BJ (cell line): ENCODE measurements at regions not wholly inside any gene's neighbourhood (a gene's known extent, or its start where the extent isn't known, plus 50 kb on each side); places are given as distances from the start of the nearest gene placed in this dataset.
"Not testable (repeated sequence)": the region's sequence is repeated elsewhere in the genome, so short reads cannot be mapped to it uniquely, and the experiment has no call there.

Experiments
- CTCF ChIA-PET: fragments of 350-600 bp; formaldehyde crosslinking; extraction: SDS; loops from one replicate; lab custom pipeline; 2021; ENCODE audit warnings: antibody characterized with exemption, inconsistent platforms; lab: Yijun Ruan, JAX
- POLR2A ChIA-PET: fragments of 300-600 bp; sonication (Branson Sonifier 250); formaldehyde crosslinking; extraction: SDS; loops from one replicate; lab custom pipeline; 2021; ENCODE audit warnings: antibody characterized with exemption; lab: Charles Lee
- DNase-seq: peaks from one replicate; pipeline ENCODE4 v3.0.0-alpha.2; 2011; ENCODE audit warnings: low read depth
- H3K27me3 ChIP-seq: 2 replicates; pipeline ENCODE4 v1.6.0; 2011; ENCODE audit warnings: low read length; ENCODE audit not compliant: control insufficient read depth, insufficient read depth
- H3K36me3 ChIP-seq: 2 replicates; pipeline ENCODE4 v1.5.1; 2011; ENCODE audit warnings: low read length; ENCODE audit not compliant: control insufficient read depth, insufficient read depth
- H3K4me3 ChIP-seq: 2 replicates; pipeline ENCODE4 v1.5.1; 2011; ENCODE audit warnings: low read depth, mild to moderate bottlenecking, control low read depth, low read length

DNA sequence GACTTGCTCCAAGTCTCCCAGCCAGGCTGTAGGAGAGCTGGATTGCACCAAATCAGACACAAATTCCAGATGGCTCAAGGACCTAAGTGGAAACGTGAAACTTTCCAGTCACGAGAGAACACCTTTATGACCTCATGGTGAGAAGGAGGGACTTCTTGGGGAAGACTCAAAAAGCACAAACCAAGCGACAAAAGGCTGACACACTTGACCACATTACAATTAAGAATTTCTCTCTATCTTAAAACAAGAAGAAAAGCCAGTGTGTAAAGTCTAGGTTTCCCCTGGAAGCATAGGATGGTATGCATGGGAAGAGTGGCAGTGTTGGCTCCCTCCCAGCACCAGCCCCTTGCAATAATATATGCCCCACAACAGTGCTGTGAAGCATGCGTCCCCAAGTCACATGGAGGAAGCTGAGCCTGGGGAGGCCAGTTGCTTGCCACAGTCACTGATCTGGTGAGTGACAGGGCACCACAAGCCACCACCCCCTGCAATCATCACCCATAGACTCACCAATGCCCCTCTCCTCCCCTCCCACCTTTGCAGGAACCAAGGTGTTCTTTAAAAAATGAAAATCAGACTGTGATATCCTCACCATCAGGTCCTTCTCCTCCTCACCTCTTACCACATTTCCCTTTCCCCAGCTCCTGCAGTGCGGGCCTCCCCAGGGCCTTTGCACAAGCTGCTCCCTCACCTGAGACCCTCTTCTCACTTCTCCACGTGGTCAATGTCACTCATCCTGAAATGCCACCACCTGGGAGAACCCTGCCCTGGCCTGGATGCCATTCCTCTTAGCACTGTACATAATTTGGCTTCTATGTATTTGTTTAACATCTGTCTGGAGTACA, 188.7 kb downstream of the BCL2L11 start:
- CTCF ChIA-PET, H3K4me3 ChIP-seq, DNase-seq, H3K36me3 ChIP-seq, H3K27me3 ChIP-seq, POLR2A ChIA-PET: not testable (repeated sequence)

DNA sequence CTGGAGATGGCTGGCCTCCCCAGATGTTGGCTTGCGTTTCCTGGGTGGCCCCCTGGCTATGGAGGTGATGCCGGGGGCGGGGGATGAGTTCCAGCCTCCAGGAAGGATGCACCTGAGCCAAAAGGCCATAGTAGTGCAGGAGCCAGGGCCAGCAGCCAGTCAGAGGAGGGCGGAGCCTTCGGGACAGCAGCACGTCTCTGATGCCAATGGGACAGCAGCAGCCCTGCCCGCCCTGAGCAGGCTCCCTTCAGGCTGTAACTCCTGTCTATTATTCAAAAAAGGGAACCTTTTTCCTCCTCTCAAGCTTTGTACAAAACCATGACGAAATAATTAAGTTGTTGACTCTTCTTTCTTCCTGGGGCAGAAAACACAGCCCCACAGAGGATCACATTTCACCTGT, 189.7 kb downstream of the BCL2L11 start:
- POLR2A ChIA-PET, CTCF ChIA-PET, H3K4me3 ChIP-seq, DNase-seq, H3K36me3 ChIP-seq, H3K27me3 ChIP-seq: not testable (repeated sequence)

DNA sequence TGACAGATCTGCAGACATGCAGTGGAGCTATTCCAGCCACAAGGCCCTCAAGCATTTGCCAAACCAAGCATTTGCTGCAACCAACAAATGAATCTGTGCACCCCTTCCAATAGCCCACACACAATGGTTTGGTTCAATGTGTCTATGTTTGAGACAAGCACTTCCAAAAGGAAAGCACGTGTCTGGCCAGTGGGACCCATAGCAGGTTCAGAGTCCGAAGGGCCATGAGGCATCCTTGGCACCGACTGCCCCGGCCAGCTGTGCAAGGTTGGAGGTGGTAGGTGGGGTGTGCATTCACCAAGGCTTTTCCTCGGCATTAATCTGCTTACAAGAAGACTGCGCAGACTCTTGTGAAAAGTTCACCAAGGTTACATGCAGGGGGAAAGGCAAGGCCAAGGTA, 190.9 kb downstream of the BCL2L11 start:
- H3K36me3 ChIP-seq, H3K4me3 ChIP-seq, H3K27me3 ChIP-seq, DNase-seq, POLR2A ChIA-PET, CTCF ChIA-PET: not testable (repeated sequence)

DNA sequence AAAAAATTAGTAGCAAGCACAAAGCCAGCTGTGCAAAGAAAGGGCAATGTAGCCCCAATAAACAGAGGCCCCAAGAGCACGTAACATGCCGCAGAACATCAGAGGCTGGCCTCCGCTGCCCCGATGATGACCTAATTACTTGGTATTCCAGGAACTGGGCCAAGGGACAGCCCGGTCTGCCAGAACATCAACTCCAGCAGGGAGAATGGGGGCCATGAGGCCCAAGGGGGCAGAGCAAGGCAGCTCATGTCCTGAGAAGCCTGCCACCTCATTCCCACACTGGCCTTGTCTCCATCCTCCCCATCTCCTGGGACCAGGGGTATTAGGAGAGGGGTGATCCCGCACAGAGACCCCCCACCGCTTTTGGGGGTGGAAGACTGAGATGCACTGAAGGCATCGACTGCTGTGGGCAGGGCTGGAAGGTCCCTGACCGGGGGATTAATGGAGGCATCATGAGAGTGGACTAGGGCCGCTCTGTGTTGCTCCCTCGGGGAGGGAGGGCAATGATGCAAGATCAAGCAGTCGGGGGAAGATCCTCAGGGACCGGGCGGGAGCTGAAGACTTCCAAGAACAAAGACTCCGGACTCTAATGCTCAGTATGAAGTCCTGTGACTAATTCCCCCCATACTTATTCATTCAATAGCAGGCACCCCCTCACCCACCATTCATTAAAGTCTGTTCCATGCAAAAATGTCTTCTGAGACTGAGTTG, 192.3 kb downstream of the BCL2L11 start:
- H3K36me3 ChIP-seq, H3K27me3 ChIP-seq, H3K4me3 ChIP-seq, POLR2A ChIA-PET: not testable (repeated sequence)
- peak; percentile 19 for DNase-seq
- CTCF ChIA-PET: interaction anchor here (0.6 kb wide), 1 partner anchor 121 kb away, joined by 7 read pairs; no protein-coding TSS in a partner anchor

DNA sequence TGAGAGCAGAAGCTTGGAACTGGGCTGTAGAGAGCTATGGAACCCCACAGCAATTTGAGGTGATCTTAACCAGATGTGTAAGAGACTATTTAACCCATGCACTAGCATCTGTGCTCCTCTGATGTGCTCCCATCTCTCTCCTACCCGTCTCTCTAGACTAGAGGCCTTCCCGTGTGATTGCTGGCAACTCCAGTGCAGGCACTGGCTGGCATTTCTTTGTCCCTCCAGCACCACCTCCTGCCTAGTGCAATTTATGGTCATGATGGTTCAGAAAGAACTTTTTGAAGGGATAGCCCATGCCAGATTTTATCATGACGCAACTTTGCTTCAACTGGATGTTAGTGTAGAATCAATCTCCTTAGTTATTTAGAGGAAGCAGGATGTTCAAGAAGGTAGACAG, 193.0 kb downstream of the BCL2L11 start:
- DNase-seq, CTCF ChIA-PET, H3K36me3 ChIP-seq, POLR2A ChIA-PET, H3K4me3 ChIP-seq, H3K27me3 ChIP-seq: not testable (repeated sequence)

DNA sequence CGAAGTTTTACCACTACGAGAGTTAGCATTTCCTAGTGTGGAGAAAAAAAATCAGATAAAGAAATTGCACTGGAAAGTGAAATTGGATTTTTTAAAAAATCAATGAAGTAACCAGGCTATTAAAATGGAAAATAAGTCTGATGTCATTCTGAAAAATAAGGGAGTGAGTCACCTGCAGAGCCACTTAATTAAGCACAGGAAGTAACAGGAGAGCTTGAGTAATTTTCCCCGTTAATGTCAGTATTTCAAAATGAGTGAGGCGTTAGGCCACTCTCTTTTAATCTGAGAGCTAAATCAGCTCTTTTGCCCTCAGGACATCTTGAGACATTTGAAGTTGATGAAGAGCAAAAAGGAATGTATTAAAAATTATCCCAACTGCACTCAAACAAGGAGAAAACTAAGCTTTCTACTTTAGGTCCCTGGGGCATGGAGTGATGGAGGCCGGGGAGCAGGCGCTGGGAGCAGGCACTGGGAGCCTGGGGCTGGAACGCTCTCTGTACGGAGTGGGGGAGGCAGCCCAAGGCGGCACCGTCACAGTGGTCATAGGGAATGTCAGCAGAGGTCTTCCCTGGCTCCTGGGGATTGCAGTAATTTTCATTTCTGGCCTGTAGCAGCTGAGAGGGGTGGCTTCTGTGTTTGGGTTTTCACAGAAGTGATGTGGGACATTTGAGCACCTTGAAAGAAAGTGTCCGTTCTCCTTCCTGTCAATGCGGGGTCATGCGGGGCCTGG, 194.6 kb downstream of the BCL2L11 start:
- H3K27me3 ChIP-seq, DNase-seq, H3K4me3 ChIP-seq, POLR2A ChIA-PET, CTCF ChIA-PET, H3K36me3 ChIP-seq: not testable (repeated sequence)

DNA sequence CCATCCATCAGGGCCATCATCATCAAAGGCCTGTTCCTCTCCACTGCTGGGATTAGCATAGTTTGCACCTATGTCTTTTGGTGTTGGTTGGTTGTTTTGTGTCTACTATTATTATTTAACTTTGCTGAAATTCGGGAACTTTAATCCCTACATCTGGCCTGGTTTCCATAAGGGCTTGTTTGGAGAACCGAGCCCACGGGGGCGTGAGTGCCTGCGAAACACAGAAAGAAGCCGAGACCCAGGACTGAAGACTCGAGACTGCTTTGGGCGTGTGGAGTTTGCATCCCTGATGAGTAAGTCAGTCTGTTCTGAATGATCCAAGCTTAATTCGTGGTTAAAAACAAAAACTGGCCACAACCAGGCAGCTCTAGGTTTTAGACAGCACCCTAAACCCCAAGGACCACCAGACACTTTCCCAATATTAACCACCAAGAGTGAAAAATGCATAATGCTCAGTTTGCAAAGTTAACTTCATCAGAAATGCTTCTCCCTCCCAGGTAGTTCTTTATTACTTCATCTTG, 195.6 kb downstream of the BCL2L11 start:
- H3K27me3 ChIP-seq, CTCF ChIA-PET, H3K36me3 ChIP-seq, H3K4me3 ChIP-seq, POLR2A ChIA-PET, DNase-seq: not testable (repeated sequence)

DNA sequence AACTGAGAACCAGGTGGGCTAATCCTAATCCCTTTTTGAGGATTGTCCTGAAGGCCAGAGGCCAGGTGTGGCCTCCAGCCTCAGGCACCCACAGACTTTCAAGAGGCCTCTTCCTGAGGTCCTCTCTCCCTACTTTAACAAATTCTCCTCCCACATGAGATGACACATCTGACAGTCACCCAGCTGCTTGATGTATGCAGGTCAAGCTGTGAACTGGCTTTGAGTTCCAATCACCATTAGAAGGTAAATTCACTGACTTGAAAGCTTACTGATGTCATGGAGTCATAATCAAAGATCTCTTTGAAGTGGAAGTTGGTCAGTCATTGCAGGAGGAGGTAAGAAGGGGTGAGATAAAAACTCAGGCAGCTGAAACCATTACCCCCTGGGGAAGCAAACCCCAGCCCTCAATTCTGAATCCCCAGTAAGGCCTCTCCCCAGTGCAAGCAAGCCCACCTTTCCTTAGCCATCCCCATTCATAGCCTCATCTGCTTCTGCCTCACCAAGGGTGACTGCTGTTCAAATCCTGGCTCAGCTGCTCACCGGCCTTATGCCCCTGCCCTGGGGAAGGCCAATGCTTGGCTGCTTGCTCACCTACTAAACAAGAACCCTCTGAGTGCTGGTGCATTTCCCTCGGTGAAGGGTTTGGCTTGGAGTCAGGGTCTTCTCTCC, 196.3 kb downstream of the BCL2L11 start:
- H3K36me3 ChIP-seq, POLR2A ChIA-PET, H3K27me3 ChIP-seq, CTCF ChIA-PET, DNase-seq, H3K4me3 ChIP-seq: not testable (repeated sequence)

DNA sequence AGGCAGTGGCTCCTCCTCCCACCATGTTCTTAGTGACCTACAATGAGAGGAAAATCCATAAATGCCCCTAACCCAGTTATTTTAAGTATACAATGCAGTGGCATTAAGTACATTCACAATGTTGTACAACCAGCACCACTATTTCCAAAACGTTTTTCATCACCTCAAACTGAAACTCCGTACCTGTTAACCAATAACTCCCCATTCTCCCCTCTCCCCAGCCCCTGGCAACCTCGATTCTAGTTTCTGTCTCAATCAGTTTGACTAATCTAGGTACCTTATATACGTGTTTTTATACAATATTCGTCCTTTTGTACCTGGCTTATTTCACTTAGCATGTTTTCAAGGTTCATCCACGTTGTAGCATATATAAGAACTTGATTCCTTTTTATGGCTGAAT, 198.8 kb downstream of the BCL2L11 start:
- H3K36me3 ChIP-seq, POLR2A ChIA-PET, H3K4me3 ChIP-seq, H3K27me3 ChIP-seq, CTCF ChIA-PET, DNase-seq: not testable (repeated sequence)

DNA sequence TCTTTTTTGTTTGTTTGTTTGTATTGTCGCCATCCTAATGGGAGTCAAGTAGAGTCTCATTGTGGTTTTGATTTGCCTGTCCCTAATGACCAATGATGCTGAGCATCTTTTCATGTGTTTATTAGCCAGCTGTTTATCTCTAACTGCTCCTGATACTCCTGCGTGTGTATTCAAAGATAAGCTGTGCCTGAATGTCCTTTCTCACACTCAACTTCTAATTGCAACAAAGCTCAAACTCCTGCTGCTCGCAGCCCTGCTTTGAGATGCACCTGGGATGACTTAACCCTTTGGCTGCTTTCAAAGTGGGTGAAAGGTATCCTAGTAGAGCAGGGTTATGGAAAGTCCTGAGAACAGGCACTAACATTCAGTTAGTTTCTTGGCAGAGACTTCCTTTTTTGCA, 199.6 kb downstream of the BCL2L11 start:
- H3K36me3 ChIP-seq, CTCF ChIA-PET, H3K4me3 ChIP-seq, H3K27me3 ChIP-seq, DNase-seq, POLR2A ChIA-PET: not testable (repeated sequence)

DNA sequence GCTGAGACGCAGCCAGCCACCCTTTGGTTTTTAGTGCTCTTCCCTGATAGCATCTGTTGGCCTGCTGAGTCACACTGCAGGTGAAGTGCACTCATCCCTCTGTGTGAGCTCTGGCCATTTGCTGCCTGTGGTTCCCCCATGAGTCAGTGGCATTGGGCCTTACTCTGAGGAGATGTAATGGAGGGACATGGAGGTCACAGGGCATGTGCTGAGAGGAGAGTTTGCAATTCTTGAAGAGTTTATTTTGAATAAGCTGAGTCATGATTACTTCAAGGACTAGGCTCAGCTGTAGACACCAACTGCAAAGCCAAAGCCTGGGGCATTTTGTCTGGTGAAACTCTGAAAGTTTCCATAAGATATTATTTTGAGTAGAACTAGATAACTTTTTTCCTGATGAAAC, 200.3 kb downstream of the BCL2L11 start:
- CTCF ChIA-PET, H3K36me3 ChIP-seq, H3K27me3 ChIP-seq, POLR2A ChIA-PET, H3K4me3 ChIP-seq: not testable (repeated sequence)
- DNase-seq: peak; percentile 78

DNA sequence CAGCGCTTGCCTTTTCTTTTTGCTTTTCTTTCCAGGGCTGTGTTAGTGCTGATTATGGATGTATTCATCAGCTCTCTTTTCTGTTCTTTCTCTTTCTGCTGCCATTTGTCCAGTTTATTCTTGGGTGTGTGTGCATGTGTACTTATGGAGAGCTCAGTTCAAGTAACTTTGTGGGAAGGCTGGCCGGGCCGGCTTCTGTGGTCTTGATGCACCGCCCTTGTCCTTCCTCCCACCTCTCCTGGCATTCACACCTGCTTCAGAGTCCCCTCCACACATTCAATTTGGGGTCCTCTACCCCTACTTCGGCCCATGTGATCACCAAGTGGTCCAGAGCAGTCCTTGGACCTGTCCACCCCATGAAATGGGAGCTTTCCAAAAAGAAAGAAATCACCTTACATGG, 202.7 kb downstream of the BCL2L11 start:
- DNase-seq, POLR2A ChIA-PET, H3K36me3 ChIP-seq, H3K4me3 ChIP-seq, H3K27me3 ChIP-seq, CTCF ChIA-PET: not testable (repeated sequence)
